ENCODE measurements at regions not wholly inside any gene's neighbourhood (a gene's known extent, or its start where the extent isn't known, plus 50 kb on each side); places are given as distances from the start of the nearest gene placed in this dataset.

GRCh38 chr16:35732046-35732810, 2272.8 kb downstream of the TP53TG3F start:
- no peaks in the 10 kb centered on the region for H3K4me1 ChIP-seq
- no peaks in the 10 kb centered on the region for H3K9me3 ChIP-seq
- no peak overlapping the region for H3K27ac ChIP-seq
- intact Hi-C loops (cut with DNase I; ENCODE audit: low total_unique reads) = no loop called here
- no peak for ATAC-seq
- DNase-seq = no peak
- H3K27me3 ChIP-seq = no peaks in the 10 kb centered on the region
- H3K4me3 ChIP-seq = no peak overlapping the region
- TF ChIP-seq, protein P1, sequence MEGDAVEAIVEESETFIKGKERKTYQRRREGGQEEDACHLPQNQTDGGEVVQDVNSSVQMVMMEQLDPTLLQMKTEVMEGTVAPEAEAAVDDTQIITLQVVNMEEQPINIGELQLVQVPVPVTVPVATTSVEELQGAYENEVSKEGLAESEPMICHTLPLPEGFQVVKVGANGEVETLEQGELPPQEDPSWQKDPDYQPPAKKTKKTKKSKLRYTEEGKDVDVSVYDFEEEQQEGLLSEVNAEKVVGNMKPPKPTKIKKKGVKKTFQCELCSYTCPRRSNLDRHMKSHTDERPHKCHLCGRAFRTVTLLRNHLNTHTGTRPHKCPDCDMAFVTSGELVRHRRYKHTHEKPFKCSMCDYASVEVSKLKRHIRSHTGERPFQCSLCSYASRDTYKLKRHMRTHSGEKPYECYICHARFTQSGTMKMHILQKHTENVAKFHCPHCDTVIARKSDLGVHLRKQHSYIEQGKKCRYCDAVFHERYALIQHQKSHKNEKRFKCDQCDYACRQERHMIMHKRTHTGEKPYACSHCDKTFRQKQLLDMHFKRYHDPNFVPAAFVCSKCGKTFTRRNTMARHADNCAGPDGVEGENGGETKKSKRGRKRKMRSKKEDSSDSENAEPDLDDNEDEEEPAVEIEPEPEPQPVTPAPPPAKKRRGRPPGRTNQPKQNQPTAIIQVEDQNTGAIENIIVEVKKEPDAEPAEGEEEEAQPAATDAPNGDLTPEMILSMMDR (IDR thresholded peaks at IDR 0.05 in 4 of 5, conservative IDR thresholded peaks at IDR 0.05 in 1 of 5) = no peak
- no peak for TF ChIP-seq POLR2A (IDR thresholded peaks at IDR 0.05)
- in situ Hi-C loops (cut with MboI; ENCODE audit: low sequenced_read_pairs in 4 of 4) = no loop called here
- H3K36me3 ChIP-seq = no peaks in the 10 kb centered on the region

DNA sequence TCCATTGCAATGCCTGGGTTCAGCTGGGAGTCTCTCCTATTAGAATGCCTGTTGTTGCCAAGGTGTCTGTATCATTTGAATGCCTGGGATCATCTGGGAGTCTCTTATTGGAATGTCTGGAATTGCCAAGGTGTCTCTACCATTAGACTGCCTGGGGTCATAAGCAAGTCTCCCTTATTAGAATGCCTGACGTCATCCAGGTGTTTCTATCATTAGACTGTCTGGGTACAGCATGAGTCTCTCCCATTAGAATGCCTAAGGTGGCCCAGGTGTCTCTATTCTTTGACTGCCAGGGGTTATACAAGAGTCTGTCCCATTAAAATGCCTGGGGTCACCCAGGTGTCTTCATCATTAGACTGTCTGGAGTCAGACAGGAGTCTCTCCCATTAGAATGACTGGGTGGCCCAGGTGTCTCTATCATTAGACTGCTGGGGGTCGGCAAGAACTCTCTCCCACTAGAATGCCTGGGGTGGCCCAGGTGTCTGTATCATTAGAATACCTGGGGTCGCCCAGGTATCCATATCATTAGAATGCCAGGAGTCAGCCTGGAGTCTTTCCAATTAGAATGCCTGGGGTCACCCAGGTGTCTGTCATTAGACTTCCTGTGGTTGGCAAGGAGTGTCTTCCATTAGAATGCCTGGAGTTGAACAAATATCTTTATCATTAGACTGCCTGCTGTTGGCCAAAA, 2274.0 kb downstream of the TP53TG3F start:
- H3K27me3 ChIP-seq = no peaks in the 10 kb centered on the region
- no peak overlapping the region for H3K27ac ChIP-seq
- in situ Hi-C loops (cut with MboI; ENCODE audit: low sequenced_read_pairs in 4 of 4) (no loop called here), intact Hi-C loops (cut with DNase I; ENCODE audit: low total_unique reads) (no loop called here)
- TF ChIP-seq, protein P1 (IDR thresholded peaks at IDR 0.05 in 4 of 5, conservative IDR thresholded peaks at IDR 0.05 in 1 of 5) = no peak
- TF ChIP-seq POLR2A (IDR thresholded peaks at IDR 0.05) = no peak
- H3K36me3 ChIP-seq = no peaks in the 10 kb centered on the region
- no peaks in the 10 kb centered on the region for H3K4me1 ChIP-seq
- H3K9me3 ChIP-seq = no peaks in the 10 kb centered on the region
- ATAC-seq (no peak), DNase-seq (no peak)
- no peak overlapping the region for H3K4me3 ChIP-seq

GRCh38 chr16:35733971-35734702, 2274.7 kb downstream of the TP53TG3F start:
- Histone ChIP-seq H3K27me3 (no peaks in the 10 kb centered on the region), H3K4me1 (no peaks in the 10 kb centered on the region), H3K9me3 (no peaks in the 10 kb centered on the region), H3K36me3 (no peaks in the 10 kb centered on the region), H3K4me3 (no peak overlapping the region), H3K27ac (no peak overlapping the region)
- no peak for DNase-seq
- in situ Hi-C loops (cut with MboI; ENCODE audit: low sequenced_read_pairs in 4 of 4) = no loop called here
- intact Hi-C loops (cut with DNase I; ENCODE audit: low total_unique reads) = no loop called here
- ATAC-seq = no peak
- TF ChIP-seq, protein P1 (IDR thresholded peaks at IDR 0.05 in 4 of 5, conservative IDR thresholded peaks at IDR 0.05 in 1 of 5) = no peak
- no peak for TF ChIP-seq POLR2A (IDR thresholded peaks at IDR 0.05)

GRCh38 chr16:35734728-35735402, 2275.5 kb downstream of the TP53TG3F start:
- in situ Hi-C loops (cut with MboI; ENCODE audit: low sequenced_read_pairs in 4 of 4) (no loop called here), intact Hi-C loops (cut with DNase I; ENCODE audit: low total_unique reads) (no loop called here)
- H3K4me3 ChIP-seq = no peak overlapping the region
- no peaks in the 10 kb centered on the region for H3K27me3 ChIP-seq
- H3K36me3 ChIP-seq = no peaks in the 10 kb centered on the region
- no peaks in the 10 kb centered on the region for H3K9me3 ChIP-seq
- no peaks in the 10 kb centered on the region for H3K4me1 ChIP-seq
- TF ChIP-seq, protein P1 (IDR thresholded peaks at IDR 0.05 in 4 of 5, conservative IDR thresholded peaks at IDR 0.05 in 1 of 5) = no peak
- no peak for TF ChIP-seq POLR2A (IDR thresholded peaks at IDR 0.05)
- no peak overlapping the region for H3K27ac ChIP-seq
- DNase-seq = no peak
- no peak for ATAC-seq

Data from gastrocnemius medialis (tissue), 4 donors.